ENCODE measurements at regions not wholly inside any gene's neighbourhood (a gene's known extent, or its start where the extent isn't known, plus 50 kb on each side); places are given as distances from the start of the nearest gene placed in this dataset.

DNA sequence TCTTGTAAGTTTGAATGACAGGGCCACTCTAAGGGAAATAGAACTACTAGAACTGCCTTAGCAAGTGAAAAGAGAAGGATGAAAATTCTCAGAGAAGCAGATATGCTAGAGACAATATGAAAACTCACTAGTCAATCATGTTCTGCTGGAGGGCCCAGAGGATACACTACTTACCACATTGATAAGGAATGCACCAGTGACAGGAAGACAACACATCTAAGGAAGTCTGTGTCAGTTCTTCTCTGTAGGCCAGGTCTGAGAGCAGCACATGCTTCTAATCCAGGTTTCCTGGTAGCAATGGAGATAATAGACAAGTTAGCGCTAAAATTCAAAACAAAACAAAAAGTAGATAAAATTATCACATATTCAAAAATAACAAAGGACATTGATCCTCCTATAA is 235.2 kb upstream of the AKR1E2 start:
- TF ChIP-seq, protein P1, sequence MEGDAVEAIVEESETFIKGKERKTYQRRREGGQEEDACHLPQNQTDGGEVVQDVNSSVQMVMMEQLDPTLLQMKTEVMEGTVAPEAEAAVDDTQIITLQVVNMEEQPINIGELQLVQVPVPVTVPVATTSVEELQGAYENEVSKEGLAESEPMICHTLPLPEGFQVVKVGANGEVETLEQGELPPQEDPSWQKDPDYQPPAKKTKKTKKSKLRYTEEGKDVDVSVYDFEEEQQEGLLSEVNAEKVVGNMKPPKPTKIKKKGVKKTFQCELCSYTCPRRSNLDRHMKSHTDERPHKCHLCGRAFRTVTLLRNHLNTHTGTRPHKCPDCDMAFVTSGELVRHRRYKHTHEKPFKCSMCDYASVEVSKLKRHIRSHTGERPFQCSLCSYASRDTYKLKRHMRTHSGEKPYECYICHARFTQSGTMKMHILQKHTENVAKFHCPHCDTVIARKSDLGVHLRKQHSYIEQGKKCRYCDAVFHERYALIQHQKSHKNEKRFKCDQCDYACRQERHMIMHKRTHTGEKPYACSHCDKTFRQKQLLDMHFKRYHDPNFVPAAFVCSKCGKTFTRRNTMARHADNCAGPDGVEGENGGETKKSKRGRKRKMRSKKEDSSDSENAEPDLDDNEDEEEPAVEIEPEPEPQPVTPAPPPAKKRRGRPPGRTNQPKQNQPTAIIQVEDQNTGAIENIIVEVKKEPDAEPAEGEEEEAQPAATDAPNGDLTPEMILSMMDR (IDR thresholded peaks at IDR 0.05), result no peak
- TF ChIP-seq POLR2A (IDR thresholded peaks at IDR 0.05), result no peak

Data from sigmoid colon (tissue), 3 donors.